HAP-1 (cell line): ENCODE measurements at regions not wholly inside any gene's neighbourhood (a gene's known extent, or its start where the extent isn't known, plus 50 kb on each side); places are given as distances from the start of the nearest gene placed in this dataset.

ENCODE experiments used
- DNase-seq, 2 experiments: peaks; one replicate each; pipeline ENCODE4 v3.0.0-alpha.2; 2016 to 2020; ENCODE audit warnings: low spot score in 2 of 2
- H3K27me3 ChIP-seq: fragments of 250-450 bp; sonication (Bioruptor Pico); 2 replicates; pipeline ENCODE4 v1.5.1; 2020; ENCODE audit warnings: low read depth, mild to moderate bottlenecking, moderate library complexity
- H3K36me3 ChIP-seq: fragments of 250-450 bp; sonication (Bioruptor Pico); replicated peaks from 2 replicates; pipeline ENCODE4 v1.5.1; 2020; ENCODE audit warnings: mild to moderate bottlenecking
- H3K4me1 ChIP-seq: fragments of 250-450 bp; sonication (Bioruptor Pico); 2 replicates; pipeline ENCODE4 v1.5.1; 2020; ENCODE audit warnings: mild to moderate bottlenecking
- H3K4me3 ChIP-seq: fragments of 250-450 bp; sonication (Bioruptor Pico); 2 replicates; pipeline ENCODE4 v1.5.1; 2020; ENCODE audit warnings: mild to moderate bottlenecking, moderate library complexity
- H3K9me3 ChIP-seq: fragments of 250-450 bp; sonication (Bioruptor Pico); 2 replicates; pipeline ENCODE4 v1.5.1; 2020; ENCODE audit warnings: mild to moderate bottlenecking, moderate library complexity
- in situ Hi-C: fragments of 300-500 bp; cut with MboI; formaldehyde crosslinking; loops from 3 replicates; pipeline ENCODE4 v1.14.3; 2020; ENCODE audit warnings: low sequenced_read_pairs, inconsistent platforms, mixed read lengths

GRCh38 chr3:150248116-150248887 is 159.8 kb upstream of the TSC22D2 start:
- Histone ChIP-seq H3K27me3 (no peaks in the 10 kb centered on the region), H3K9me3 (no peaks in the 10 kb centered on the region), H3K4me3 (no peak overlapping the region), H3K36me3 (no peaks in the 10 kb centered on the region), H3K4me1 (peaks cover 50% of the 10 kb centered on the region)
- peak; percentile 28 to 37 for DNase-seq
- in situ Hi-C loops: no loop called here

DNA sequence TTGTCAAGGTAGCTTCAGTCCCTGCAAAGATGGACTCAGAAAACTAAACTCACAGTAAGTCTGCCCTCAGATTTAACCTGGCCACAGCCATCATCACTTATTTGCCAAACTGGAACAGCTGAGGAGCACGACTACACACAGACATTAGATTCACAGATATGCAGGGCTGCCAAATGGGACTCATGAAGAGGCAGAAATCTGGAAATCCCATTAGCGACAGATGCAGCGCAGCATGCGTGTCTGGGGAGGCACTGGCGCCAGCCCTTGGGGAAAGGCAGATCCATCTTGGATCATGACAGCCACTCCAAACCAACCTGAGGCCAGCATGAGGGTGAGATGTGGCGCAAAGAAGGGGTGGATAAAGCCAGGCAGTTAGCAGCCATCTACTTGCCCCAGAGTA is 160.7 kb upstream of the TSC22D2 start:
- in situ Hi-C loops: no loop called here
- H3K4me1 ChIP-seq: peaks cover 42% of the 10 kb centered on the region
- H3K4me3 ChIP-seq: no peak overlapping the region
- H3K36me3 ChIP-seq: no peaks in the 10 kb centered on the region
- H3K9me3 ChIP-seq: no peaks in the 10 kb centered on the region
- no peaks in the 10 kb centered on the region for H3K27me3 ChIP-seq
- no peak for DNase-seq

- no peaks in the 10 kb centered on the region for H3K9me3 ChIP-seq
- no peak for DNase-seq
- in situ Hi-C loops: no loop called here
- H3K27me3 ChIP-seq: no peaks in the 10 kb centered on the region
- no peaks in the 10 kb centered on the region for H3K36me3 ChIP-seq
- H3K4me1 ChIP-seq: peaks cover 6% of the 10 kb centered on the region
- H3K4me3 ChIP-seq: no peak overlapping the region
Measured at GRCh38 chr3:150243466-150243865, 164.6 kb upstream of the TSC22D2 start.

DNA sequence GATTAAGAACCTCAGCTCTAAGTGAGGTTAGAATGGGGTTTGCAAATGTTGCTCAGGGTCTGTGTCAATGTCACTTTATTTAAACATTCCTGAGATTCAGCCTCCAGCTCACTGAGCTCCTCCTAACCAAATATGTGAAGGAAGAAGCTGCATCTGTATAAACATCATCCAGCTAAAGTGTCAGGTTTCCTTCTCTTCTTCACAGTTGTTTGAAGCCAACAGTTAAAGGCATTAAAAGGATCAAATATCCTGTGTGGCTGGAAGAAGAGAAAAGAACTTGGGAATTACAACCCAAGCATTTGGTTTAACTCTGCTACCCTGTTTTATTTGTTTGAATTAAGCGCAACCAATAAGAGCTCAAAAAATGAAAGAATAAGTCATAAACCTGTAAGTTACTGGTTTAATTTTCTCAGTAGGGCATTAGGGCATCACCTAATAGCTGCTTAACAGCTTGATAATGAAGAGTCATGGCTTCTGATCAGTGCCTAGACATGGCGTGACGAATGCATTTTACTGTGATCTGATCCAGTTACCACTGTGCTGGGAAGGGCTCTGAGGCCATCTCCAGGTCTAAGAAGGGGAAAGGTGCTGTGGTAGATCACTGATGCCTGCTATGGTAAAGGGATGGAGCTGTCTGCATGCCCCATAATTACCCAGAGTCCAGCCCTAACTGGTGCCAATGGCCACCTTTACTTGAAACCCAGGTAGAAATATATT is 165.7 kb upstream of the TSC22D2 start:
- Histone ChIP-seq H3K4me3 (no peak overlapping the region), H3K9me3 (no peaks in the 10 kb centered on the region), H3K36me3 (no peaks in the 10 kb centered on the region), H3K27me3 (no peaks in the 10 kb centered on the region), H3K4me1 (no peaks in the 10 kb centered on the region; the same call in 1 of the 2 replicates)
- no peak for DNase-seq
- in situ Hi-C loops: no loop called here

GRCh38 chr3:150240891-150241290 is 167.2 kb upstream of the TSC22D2 start:
- Histone ChIP-seq H3K27me3 (no peaks in the 10 kb centered on the region), H3K9me3 (no peaks in the 10 kb centered on the region), H3K4me1 (no peaks in the 10 kb centered on the region; the same call in 1 of the 2 replicates), H3K4me3 (no peak overlapping the region), H3K36me3 (no peaks in the 10 kb centered on the region)
- in situ Hi-C loops: no loop called here
- no peak for DNase-seq

DNA sequence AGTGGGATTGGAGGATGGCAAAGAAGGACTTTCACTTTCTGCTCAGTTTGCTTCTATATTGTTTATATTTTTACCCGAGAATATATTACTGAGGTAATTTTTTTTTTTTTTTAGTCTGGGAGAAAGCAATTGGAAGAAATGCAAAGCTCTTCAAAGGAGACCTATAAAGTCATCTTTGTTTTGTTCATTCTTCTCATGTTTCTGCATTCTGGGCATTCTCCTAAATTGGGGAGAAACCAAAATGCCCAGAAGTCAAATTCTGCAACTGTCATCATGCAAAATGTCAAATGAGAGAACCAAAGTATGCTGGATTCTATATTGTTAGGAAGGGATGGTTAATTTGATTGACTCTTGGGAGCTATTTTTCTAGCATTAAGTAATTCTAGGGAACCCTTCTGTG is 168.3 kb upstream of the TSC22D2 start:
- in situ Hi-C loops: no loop called here
- Histone ChIP-seq H3K9me3 (no peaks in the 10 kb centered on the region), H3K4me3 (no peak overlapping the region), H3K36me3 (no peaks in the 10 kb centered on the region), H3K27me3 (no peaks in the 10 kb centered on the region), H3K4me1 (no peaks in the 10 kb centered on the region; the same call in 1 of the 2 replicates)
- no peak for DNase-seq

GRCh38 chr3:150238995-150239619 is 169.0 kb upstream of the TSC22D2 start:
- DNase-seq: peak; percentile 45 to 73
- Histone ChIP-seq H3K4me1 (no peaks in the 10 kb centered on the region; the same call in 1 of the 2 replicates), H3K36me3 (no peaks in the 10 kb centered on the region), H3K4me3 (no peak overlapping the region), H3K27me3 (no peaks in the 10 kb centered on the region), H3K9me3 (no peaks in the 10 kb centered on the region)
- in situ Hi-C loops: no loop called here

- DNase-seq: no peak
- no peaks in the 10 kb centered on the region; the same call in 1 of the 2 replicates for H3K4me1 ChIP-seq
- no peaks in the 10 kb centered on the region for H3K9me3 ChIP-seq
- no peaks in the 10 kb centered on the region for H3K36me3 ChIP-seq
- H3K4me3 ChIP-seq: no peak overlapping the region
- in situ Hi-C loops: no loop called here
- H3K27me3 ChIP-seq: no peaks in the 10 kb centered on the region
Measured at GRCh38 chr3:150238048-150238802, 169.9 kb upstream of the TSC22D2 start.

GRCh38 chr3:150237490-150237889 is 170.6 kb upstream of the TSC22D2 start:
- H3K4me1 ChIP-seq: no peaks in the 10 kb centered on the region; the same call in 1 of the 2 replicates
- no peaks in the 10 kb centered on the region for H3K36me3 ChIP-seq
- no peak for DNase-seq
- H3K4me3 ChIP-seq: no peak overlapping the region
- H3K9me3 ChIP-seq: no peaks in the 10 kb centered on the region
- no peaks in the 10 kb centered on the region for H3K27me3 ChIP-seq
- in situ Hi-C loops: no loop called here

DNA sequence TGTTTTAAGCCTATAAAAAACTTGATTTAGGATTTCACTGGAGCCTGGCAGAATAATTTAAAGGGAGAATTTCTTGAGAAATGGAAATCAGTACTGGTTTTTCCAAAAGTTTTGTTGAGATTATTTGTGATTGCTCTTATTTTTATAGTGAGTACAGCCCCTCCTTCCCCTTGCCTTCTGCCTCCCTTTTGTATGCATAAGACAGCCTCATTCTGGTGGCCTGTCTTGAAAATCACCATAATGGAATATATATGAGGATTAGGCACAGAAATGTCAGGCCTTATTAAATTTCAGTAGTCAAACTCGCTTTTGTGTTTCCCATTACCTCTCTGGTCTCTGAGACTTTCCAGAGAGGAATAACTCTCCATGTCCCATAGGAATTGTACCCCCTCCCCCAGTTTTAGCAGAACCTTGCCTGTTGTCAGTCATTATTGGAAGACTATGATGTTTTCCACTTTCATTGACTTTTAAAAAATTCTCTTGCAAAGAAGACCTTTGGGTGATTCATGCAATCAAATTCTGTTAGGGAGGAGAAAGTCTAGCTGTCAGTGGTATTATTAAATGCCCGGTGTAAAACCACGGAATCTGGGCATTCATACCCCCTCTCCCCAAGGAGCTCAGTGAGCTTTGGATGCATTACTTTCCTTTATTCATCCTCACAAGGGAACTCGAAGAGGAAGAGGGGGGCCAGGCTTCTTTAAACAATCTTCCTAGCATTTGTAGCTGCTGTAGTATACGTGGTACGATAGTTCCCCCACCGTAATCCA is 171.6 kb upstream of the TSC22D2 start:
- Histone ChIP-seq H3K9me3 (no peaks in the 10 kb centered on the region), H3K4me3 (no peak overlapping the region), H3K36me3 (no peaks in the 10 kb centered on the region), H3K27me3 (no peaks in the 10 kb centered on the region), H3K4me1 (no peaks in the 10 kb centered on the region)
- in situ Hi-C loops: no loop called here
- DNase-seq: peak in 1 of 2 experiments; percentile 15

DNA sequence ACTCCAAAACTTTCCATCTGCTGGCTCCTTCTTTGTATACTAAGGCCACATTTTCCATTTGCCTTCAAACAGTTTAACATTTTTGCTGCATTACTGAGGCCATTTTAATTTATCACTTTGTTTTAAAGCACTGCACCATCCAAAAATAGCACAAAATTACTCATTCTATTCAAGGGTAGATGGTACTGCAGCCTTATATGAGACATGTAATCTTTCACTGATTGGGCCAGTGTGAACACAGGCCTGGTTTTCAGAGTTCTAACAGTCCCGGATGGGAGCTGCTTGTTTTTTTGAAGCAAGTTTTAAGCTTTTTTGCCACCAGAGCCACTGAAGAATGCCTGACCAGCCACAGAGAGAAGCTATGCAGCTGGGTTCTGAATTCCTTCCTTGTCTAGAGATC is 172.3 kb upstream of the TSC22D2 start:
- no peaks in the 10 kb centered on the region for H3K36me3 ChIP-seq
- H3K9me3 ChIP-seq: no peaks in the 10 kb centered on the region
- in situ Hi-C loops: no loop called here
- H3K4me3 ChIP-seq: no peak overlapping the region
- no peaks in the 10 kb centered on the region for H3K4me1 ChIP-seq
- no peak for DNase-seq
- no peaks in the 10 kb centered on the region for H3K27me3 ChIP-seq

- H3K27me3 ChIP-seq: no peaks in the 10 kb centered on the region
- no peak for DNase-seq
- in situ Hi-C loops: no loop called here
- no peak overlapping the region for H3K4me3 ChIP-seq
- no peaks in the 10 kb centered on the region for H3K36me3 ChIP-seq
- no peaks in the 10 kb centered on the region for H3K4me1 ChIP-seq
- H3K9me3 ChIP-seq: no peaks in the 10 kb centered on the region
Measured at GRCh38 chr3:150232992-150233451, 175.1 kb upstream of the TSC22D2 start.

GRCh38 chr3:150230037-150230436 is 178.1 kb upstream of the TSC22D2 start:
- H3K36me3 ChIP-seq: no peaks in the 10 kb centered on the region
- no peaks in the 10 kb centered on the region for H3K9me3 ChIP-seq
- no peak for DNase-seq
- H3K4me3 ChIP-seq: no peak overlapping the region
- peaks cover 4% of the 10 kb centered on the region for H3K4me1 ChIP-seq
- in situ Hi-C loops: no loop called here
- H3K27me3 ChIP-seq: no peaks in the 10 kb centered on the region
